ENCODE measurements at regions not wholly inside any gene's neighbourhood (a gene's known extent, or its start where the extent isn't known, plus 50 kb on each side); places are given as distances from the start of the nearest gene placed in this dataset.
A peak's percentile ranks its signal among the peaks of the same experiment; 100 is the strongest.

DNA sequence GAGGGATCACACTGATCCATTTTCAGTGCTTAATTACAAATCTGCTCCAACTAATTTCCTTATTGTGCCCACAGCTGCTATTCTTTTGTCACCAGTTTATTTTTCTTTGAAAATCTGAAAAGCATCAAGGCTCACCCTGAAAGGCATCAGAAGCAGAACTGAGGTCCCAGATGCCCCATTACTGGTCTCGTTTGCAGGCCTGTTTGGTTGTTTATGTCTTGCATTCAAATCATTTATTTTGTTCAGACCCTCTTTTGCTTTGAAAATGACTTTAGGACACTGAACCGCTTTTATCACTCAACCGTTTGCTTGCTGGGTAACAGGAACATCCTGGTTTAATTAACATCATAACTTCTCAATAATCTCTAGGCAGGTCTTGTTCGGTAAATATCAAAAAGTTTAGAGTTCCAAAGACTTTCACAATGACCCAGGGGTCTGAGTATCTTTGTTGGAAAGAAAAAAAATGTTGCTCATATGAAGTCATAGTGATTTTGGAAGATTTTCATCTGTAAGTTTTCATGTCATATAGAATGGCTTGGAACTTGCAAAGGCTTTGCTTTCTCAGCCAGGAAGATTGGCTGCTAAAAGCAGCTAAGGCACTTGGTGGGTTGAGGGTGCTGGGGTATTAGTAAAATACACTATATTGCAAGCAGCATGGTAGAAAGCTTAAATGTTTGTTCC is 398.3 kb upstream of the NPVF start:
- H3K4me1 Mint-ChIP-seq = peaks cover 6% of the 10 kb centered on the region
- H3K4me3 Mint-ChIP-seq = no peak overlapping the region
- no peak overlapping the region for H3K27ac Mint-ChIP-seq
- no peaks in the 10 kb centered on the region for H3K9me3 Mint-ChIP-seq
- DNase-seq (no peak), ATAC-seq (no peak)
- H3K27me3 Mint-ChIP-seq = no peaks in the 10 kb centered on the region

DNA sequence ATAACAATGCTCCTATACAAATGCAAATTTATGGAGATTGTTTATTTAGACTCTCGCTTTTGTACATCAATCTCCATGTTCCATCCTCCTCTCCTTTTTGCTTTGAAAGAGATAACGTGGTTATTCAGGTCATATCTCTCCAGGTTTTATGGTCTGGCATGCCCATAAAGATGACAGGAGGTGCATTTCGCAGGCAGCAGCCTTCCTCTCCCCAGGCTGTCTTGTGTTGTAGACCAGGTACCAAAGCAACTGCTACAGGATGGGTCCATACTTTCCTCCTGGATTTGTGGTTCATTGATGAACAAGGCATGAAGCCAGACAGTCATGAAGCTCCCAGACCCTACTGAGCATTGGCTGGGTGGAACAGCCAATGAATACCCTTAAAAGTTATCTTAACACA is 400.2 kb upstream of the NPVF start:
- no peak for DNase-seq
- Mint-ChIP-seq H3K27ac (no peak overlapping the region), H3K4me3 (no peak overlapping the region), H3K4me1 (peaks cover 6% of the 10 kb centered on the region), H3K9me3 (no peaks in the 10 kb centered on the region), H3K27me3 (no peaks in the 10 kb centered on the region)
- no peak for ATAC-seq

DNA sequence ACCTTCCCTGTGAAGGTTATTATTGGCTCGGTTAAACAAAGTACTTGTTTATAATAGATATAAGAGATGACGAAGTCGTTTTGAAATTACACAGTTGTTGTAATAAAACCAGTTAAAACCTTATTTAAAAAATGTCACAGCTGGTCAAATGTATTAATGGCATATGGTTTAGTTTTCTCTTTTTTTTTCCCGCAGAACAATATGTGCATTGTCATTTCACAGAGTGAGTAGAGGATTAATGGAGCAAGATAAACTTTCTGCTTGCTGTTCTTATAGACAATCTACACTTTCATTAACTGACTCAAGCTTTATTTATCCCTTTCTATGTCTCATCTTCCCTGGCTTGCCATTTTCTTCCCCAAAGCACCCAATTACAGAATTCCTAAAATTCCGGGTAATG is 404.3 kb upstream of the NPVF start:
- DNase-seq = no peak
- Mint-ChIP-seq H3K27me3 (no peaks in the 10 kb centered on the region), H3K27ac (no peak overlapping the region), H3K4me1 (no peaks in the 10 kb centered on the region), H3K9me3 (no peaks in the 10 kb centered on the region), H3K4me3 (no peak overlapping the region)
- ATAC-seq = no peak

DNA sequence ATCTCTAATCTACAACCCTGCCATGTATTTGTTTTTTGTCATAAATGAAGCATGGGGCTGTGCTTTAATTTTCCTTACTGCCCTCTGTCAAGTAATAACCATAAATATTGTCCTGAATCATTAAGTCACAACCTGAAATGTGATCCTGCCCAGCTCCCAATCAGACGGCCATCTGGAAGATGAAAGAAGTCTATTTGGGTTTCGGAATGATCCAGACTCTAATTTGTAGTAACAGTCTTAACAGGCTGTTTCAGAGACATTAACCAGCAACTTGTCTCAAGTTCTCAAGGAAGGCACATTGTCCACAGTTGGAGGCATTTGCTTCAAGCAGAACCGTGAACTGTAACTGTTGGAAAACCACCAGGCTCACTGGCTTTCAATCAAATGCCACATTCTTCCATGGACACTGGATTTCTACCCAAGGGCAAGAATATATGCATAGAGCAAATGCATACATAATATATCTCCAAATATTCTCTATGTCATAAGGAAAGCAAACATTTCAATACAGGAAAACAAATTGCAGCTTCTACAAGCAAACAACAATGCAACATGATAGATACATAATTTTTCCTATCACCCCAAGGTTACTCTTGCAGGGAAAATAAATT is 405.2 kb upstream of the NPVF start:
- Mint-ChIP-seq H3K9me3 (no peaks in the 10 kb centered on the region), H3K27ac (no peak overlapping the region), H3K4me1 (no peaks in the 10 kb centered on the region), H3K27me3 (no peaks in the 10 kb centered on the region), H3K4me3 (no peak overlapping the region)
- DNase-seq (no peak), ATAC-seq (no peak)

DNA sequence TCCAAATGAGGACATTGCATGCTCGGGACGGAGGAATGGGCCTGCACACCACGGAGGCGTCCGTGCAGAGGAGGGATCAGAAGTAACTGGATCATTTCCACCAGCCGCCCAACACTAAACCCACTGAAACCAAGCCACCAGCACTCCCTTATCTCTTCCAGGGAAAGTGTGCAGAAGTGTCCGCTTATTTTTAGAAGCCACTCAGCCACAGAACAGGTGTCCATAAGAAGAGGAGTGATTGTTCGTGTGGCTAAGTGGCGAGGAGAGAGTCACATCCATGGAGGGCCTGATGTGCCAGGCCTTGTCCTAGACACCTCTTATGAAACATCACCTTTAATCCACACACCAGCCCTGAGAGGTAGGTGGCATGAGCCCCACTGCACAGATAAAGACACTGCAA is 407.9 kb upstream of the NPVF start:
- no peaks in the 10 kb centered on the region for H3K27me3 Mint-ChIP-seq

DNA sequence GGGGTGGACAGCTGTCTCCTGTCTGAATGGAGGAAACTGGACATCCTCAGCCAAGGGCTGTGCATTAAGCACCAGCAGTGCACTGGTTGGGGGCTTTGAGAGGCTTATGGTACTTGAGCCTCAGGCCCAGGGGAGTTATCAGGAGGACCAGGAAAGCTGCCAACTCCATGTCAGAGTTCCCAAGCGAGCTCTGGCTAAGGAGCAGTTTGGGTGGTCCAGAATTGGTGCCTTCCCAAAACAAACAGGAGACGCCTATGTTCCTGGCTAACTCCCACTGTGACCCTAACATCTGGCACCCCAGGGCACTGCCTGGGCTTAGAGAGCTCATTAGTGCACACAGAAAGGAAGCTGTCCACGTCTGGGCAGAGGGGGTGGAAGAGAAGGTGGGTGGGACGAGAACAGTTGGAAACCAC is 408.6 kb upstream of the NPVF start:
- H3K9me3 Mint-ChIP-seq = no peaks in the 10 kb centered on the region
- H3K27ac Mint-ChIP-seq = no peak overlapping the region
- H3K4me1 Mint-ChIP-seq = no peaks in the 10 kb centered on the region
- no peaks in the 10 kb centered on the region for H3K27me3 Mint-ChIP-seq
- no peak overlapping the region for H3K4me3 Mint-ChIP-seq
- ATAC-seq (no peak), DNase-seq (no peak)

More for the DNA sequence above, 407.9 kb upstream of the NPVF start:
- no peak overlapping the region for H3K27ac Mint-ChIP-seq
- ATAC-seq = no peak
- DNase-seq = no peak
- H3K4me1 Mint-ChIP-seq = no peaks in the 10 kb centered on the region
- no peaks in the 10 kb centered on the region for H3K9me3 Mint-ChIP-seq
- no peak overlapping the region for H3K4me3 Mint-ChIP-seq

DNA sequence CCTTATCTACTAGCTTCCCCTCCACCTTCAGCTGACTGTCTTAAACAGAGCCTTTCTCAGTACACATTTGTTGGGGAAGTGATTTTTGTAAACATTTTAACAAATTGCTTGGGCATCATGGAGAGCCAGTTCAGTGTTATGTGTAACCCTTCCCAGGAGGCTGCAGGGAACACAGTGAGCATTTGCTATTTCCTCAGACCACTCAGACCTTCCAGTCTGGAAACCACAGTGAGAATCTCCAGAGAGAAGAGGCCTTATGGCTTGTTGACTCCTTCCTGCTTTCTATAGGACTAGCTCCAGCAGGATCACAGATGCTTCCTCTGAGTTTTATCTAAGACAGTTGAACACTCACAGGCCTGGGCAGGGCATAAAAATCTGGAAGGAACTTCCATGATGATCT is 409.8 kb upstream of the NPVF start:
- H3K27ac Mint-ChIP-seq = no peak overlapping the region
- DNase-seq = no peak
- no peaks in the 10 kb centered on the region for H3K9me3 Mint-ChIP-seq

DNA sequence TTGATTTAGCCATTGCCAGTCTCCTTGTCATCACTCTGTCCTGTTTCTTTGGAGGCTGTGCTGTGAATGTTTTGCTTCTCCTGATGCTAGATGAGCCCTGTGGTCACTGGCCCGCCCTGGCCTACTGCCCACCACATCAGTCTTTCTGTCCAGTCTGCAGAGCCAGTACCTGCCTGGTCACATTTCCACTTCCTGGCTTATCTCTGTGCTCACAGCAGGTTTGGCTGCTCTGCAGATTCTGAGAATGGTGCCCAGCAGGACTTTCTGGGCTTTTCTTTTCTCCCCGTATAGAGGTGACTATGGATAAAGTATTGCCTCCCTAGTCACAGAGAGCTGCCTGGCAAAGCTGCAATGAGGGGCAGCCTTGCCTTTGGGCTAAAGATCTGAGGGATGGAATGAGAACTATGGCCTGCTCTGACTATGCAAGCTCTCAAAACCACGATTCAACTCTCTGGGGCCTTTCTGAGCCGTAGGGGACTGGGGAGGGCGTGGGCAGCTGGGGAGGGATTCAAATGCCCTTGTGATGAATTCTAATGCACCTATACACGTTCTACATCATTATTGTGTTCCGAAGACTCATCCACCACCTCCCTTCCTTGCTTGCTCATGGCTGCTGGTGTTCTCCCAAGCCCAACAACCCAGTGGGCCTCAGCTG is 410.4 kb upstream of the NPVF start:
- Mint-ChIP-seq H3K27ac (no peak overlapping the region), H3K4me3 (no peak overlapping the region), H3K9me3 (no peaks in the 10 kb centered on the region), H3K4me1 (no peaks in the 10 kb centered on the region), H3K27me3 (no peaks in the 10 kb centered on the region)
- no peak for DNase-seq
- ATAC-seq = no peak

More for the DNA sequence above, 409.8 kb upstream of the NPVF start:
- no peak for ATAC-seq
- Mint-ChIP-seq H3K4me1 (no peaks in the 10 kb centered on the region), H3K27me3 (no peaks in the 10 kb centered on the region), H3K4me3 (no peak overlapping the region)

DNA sequence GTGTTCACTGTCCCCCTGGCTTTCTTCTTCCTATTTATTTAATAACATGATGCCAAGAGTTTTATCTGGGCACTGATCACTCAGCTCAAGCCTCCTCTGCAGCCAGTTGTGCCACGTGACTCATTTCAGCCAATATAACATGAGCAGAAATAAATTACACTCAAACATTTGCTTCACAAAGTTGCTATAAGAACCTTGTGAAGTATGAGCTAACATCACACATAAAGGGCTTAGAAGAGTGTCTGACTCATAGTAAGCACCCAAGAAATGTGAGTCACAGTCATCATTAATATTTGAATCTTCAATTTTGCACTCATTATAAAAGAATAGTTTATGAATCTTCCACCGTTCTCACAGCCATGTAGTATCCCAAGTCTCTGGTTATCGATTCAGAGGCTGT is 414.6 kb upstream of the NPVF start:
- H3K9me3 Mint-ChIP-seq = no peaks in the 10 kb centered on the region
- no peak for DNase-seq
- no peaks in the 10 kb centered on the region for H3K4me1 Mint-ChIP-seq
- no peak for ATAC-seq
- no peak overlapping the region for H3K27ac Mint-ChIP-seq
- H3K4me3 Mint-ChIP-seq = no peak overlapping the region
- H3K27me3 Mint-ChIP-seq = no peaks in the 10 kb centered on the region

DNA sequence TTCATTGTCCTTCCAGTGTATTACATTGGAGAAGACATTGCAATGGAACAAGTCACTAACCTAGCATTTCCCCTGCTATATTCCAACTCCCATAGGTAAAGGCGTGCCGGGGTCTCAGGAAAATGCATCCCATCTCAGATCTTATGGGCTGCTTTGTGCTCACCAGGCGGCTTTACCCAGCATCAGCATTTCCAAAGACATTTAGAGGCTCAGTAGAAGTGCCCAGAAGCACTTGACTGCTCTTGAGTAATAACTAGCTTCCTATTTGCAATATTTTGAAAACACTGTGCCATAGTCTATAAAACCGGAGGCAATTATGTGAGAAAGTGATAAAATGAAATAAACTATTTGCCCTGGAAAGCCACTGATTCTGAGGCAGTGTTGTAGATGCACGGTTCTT is 415.0 kb upstream of the NPVF start:
- Mint-ChIP-seq H3K27me3 (no peaks in the 10 kb centered on the region), H3K27ac (no peak overlapping the region), H3K9me3 (no peaks in the 10 kb centered on the region), H3K4me1 (no peaks in the 10 kb centered on the region), H3K4me3 (no peak overlapping the region)
- ATAC-seq = no peak
- no peak for DNase-seq

DNA sequence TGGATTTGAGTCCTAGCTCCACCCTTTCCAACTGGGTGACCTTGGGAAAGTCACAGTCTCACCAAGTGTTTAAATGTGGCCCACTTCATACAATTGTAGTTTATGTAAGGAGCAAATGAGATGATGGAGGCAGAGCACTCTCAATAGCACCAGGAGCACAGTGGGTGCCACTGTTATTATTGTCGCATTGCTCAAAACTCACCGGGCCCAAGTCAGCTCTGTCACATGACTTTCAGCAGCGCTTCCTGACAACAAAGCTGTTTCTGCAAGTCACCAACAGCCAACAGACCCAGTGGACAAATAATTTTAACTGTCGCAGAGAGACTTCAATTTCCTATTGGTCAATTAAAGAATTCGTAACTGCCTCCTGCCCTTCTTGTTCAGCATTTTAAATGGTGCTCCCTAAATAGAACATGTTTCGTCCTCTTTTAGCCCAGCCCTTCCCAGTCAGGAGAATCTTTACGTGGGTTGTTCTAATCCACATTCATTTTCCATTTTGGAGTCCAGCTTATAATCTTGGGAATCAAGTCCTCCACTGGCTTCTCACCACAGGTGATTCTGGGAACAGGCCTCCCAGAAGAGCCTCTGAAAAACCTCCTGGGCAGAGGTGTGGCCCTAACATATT is 415.6 kb upstream of the NPVF start:
- ATAC-seq (no peak), DNase-seq (no peak)
- Mint-ChIP-seq H3K27ac (no peak overlapping the region), H3K27me3 (no peaks in the 10 kb centered on the region), H3K4me1 (no peaks in the 10 kb centered on the region), H3K9me3 (no peaks in the 10 kb centered on the region), H3K4me3 (no peak overlapping the region)

DNA sequence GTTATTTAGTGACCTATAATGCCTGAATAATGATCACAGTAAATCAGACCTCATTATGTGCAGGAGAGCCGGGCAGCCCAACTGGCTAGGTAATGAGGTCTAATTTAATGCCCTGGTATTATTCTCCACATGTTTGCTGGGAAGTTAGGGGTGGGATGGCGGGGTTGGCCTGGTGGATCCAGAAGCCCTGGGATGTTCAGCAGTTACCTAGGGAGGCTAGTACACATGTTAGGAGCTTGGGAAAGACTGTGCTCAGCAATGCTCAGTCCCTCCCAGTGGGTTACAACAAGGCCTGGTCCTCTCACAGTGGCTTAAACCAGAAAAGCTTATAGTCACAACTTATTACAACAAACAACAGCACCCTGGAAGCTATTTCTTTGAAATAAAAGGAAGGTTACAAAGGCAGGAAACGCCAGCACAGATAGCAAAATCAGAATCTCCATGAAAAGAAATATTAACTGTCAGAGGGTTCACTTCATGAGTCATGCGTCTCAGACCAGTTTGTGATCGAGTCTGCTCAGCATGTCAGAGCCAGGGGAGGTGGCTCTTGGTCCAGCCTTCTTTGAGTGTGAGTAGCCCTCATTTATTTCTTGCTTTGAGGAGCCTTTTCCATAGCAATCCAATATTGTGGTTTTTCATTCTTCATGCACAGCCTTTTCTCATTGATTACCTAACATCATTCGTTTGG is 418.6 kb upstream of the NPVF start:
- no peaks in the 10 kb centered on the region for H3K27me3 Mint-ChIP-seq
- no peak for ATAC-seq
- no peak overlapping the region for H3K4me3 Mint-ChIP-seq
- H3K27ac Mint-ChIP-seq = no peak overlapping the region
- no peaks in the 10 kb centered on the region for H3K9me3 Mint-ChIP-seq
- no peaks in the 10 kb centered on the region for H3K4me1 Mint-ChIP-seq
- DNase-seq = no peak

DNA sequence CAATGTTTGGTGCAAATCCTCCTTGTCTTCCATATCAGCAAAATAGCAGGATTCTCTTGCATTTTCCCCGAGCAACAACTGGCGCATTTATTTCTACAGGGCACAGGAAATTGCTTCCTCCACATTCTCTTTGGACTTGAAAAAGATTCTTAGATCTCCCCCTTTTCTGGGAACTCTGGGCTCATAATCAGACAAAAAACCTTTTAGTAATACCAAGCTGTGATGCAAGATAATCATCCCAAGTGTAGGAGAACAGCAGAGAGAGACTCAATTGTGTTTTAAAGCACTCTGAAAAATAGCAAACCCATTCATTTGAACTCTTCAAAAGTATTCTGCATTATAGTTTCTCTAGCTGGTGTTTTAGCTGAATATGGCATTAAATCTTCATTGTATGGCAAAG is 419.6 kb upstream of the NPVF start:
- H3K4me1 Mint-ChIP-seq = no peaks in the 10 kb centered on the region
- no peak overlapping the region for H3K27ac Mint-ChIP-seq
- no peak overlapping the region for H3K4me3 Mint-ChIP-seq
- H3K9me3 Mint-ChIP-seq = no peaks in the 10 kb centered on the region
- DNase-seq = no peak
- H3K27me3 Mint-ChIP-seq = no peaks in the 10 kb centered on the region
- no peak for ATAC-seq

DNA sequence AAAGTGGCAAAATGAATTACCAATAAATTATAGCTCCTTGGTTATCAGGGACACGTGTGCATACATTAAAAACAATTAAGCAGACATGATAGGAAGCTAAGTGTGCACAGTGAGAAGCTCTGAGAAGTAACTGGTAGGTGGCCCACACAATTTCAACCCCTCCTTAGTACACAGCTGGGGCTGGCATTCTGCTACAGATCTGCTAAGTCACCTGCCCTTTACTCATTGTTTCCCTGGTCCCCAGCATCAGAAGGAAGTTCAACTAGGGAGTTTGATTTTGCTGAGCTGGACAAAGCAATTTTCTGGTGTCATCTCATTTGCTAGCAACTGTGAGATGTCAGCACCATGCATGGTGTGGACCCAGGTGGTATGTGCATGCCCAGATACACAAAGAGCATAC is 424.1 kb upstream of the NPVF start:
- DNase-seq (no peak), ATAC-seq (no peak)
- Mint-ChIP-seq H3K4me3 (no peak overlapping the region), H3K27ac (no peak overlapping the region), H3K27me3 (no peaks in the 10 kb centered on the region), H3K9me3 (no peaks in the 10 kb centered on the region), H3K4me1 (peaks cover 9% of the 10 kb centered on the region)

DNA sequence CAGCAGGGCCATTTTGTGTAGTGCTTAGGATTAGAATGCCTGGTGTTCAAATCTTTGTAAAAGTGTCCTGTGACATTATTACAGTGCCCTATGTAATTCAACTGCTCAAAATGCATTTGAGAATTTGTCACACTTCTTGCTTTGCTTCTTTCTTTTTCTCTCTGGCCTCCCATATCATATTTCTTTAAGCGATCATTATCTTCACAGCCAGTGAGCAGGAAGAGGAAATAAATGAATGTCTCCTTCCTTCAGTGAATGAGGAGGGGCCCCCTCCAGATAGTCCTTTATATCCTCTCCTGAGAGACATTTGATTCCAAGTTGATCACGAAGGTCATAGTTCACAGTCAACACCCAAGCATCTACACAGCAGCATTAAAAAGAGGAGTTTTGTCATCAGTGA is 425.1 kb upstream of the NPVF start:
- Mint-ChIP-seq H3K4me1 (peaks cover 9% of the 10 kb centered on the region), H3K27ac (peak overlapping the region in 1 of 2 donors; percentile 70), H3K4me3 (no peak overlapping the region), H3K9me3 (no peaks in the 10 kb centered on the region), H3K27me3 (no peaks in the 10 kb centered on the region)
- no peak for ATAC-seq
- DNase-seq = no peak

DNA sequence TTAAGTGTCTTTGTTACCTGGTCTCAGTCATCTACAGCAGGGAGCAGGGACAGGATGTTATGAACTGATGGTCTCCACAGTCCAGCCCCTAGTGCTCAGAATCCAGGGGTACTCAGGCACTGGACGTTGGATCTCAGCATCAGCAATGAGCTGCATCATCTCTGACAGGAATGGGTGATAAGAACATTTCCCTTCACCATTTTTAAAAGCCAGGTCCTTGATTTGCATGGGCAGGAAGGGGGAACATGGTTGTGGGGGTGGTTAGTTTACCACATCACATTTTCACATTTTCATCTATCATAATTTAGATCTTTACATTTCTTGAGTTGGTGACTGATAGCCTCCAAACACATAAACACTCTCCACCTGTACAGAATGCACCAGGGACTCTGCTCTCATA is 427.8 kb upstream of the NPVF start:
- Mint-ChIP-seq H3K27ac (no peak overlapping the region), H3K9me3 (no peaks in the 10 kb centered on the region), H3K27me3 (no peaks in the 10 kb centered on the region), H3K4me3 (peak overlapping the region in 1 of 2 donors; percentile 30), H3K4me1 (peaks cover 9% of the 10 kb centered on the region)
- DNase-seq = no peak
- ATAC-seq = peak; percentile 49
